ENCODE measurements at regions not wholly inside any gene's neighbourhood (a gene's known extent, or its start where the extent isn't known, plus 50 kb on each side); places are given as distances from the start of the nearest gene placed in this dataset.

- H3K36me3 ChIP-seq (ENCODE audit: insufficient read depth, low read length): no peaks in the 10 kb centered on the region
- CTCF ChIA-PET: no interaction called here
- POLR2A ChIA-PET: no interaction called here
- Mint-ChIP-seq H3K27me3 (no peaks in the 10 kb centered on the region), H3K36me3 (ENCODE audit: low read depth) (no peaks in the 10 kb centered on the region), H3K4me1 (ENCODE audit: low read depth) (no peaks in the 10 kb centered on the region), H3K27ac (no peak overlapping the region), H3K4me3 (no peak overlapping the region), H3K9me3 (peaks cover 10% of the 10 kb centered on the region)
- TF ChIP-seq, protein P1, sequence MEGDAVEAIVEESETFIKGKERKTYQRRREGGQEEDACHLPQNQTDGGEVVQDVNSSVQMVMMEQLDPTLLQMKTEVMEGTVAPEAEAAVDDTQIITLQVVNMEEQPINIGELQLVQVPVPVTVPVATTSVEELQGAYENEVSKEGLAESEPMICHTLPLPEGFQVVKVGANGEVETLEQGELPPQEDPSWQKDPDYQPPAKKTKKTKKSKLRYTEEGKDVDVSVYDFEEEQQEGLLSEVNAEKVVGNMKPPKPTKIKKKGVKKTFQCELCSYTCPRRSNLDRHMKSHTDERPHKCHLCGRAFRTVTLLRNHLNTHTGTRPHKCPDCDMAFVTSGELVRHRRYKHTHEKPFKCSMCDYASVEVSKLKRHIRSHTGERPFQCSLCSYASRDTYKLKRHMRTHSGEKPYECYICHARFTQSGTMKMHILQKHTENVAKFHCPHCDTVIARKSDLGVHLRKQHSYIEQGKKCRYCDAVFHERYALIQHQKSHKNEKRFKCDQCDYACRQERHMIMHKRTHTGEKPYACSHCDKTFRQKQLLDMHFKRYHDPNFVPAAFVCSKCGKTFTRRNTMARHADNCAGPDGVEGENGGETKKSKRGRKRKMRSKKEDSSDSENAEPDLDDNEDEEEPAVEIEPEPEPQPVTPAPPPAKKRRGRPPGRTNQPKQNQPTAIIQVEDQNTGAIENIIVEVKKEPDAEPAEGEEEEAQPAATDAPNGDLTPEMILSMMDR (IDR thresholded peaks at IDR 0.05): no peak
- DNase-seq (no peak), ATAC-seq (ENCODE audit: poor library complexity) (no peak)
- no peaks in the 10 kb centered on the region for H3K27me3 ChIP-seq (ENCODE audit: control insufficient read depth in 1 of 2, insufficient read depth in 2 of 2, low read length in 2 of 2)
- H3K4me3 ChIP-seq (ENCODE audit: low read length): no peak overlapping the region
- no peaks in the 10 kb centered on the region for H3K4me1 ChIP-seq (ENCODE audit: insufficient read depth, low read length)
- intact Hi-C loops (cut with DNase I, micrococcal nuclease): no loop called here
- H3K9me3 ChIP-seq (ENCODE audit: control insufficient read depth in 1 of 2, insufficient read depth in 1 of 2, low read length in 2 of 2): no peaks in the 10 kb centered on the region
- H3K27ac ChIP-seq (ENCODE audit: low read depth in 1 of 2, low read length in 2 of 2): no peak overlapping the region
Observed at GRCh38 chr5:155181542-155181941, 168.0 kb downstream of the KIF4B start.

GRCh38 chr5:155189476-155189875 lies 175.9 kb downstream of the KIF4B start:
- ChIA-PET CTCF (no interaction called here), POLR2A (no interaction called here)
- no peaks in the 10 kb centered on the region for H3K27me3 ChIP-seq (ENCODE audit: control insufficient read depth in 1 of 2, insufficient read depth in 2 of 2, low read length in 2 of 2)
- peaks cover 28% of the 10 kb centered on the region for H3K27me3 Mint-ChIP-seq
- ATAC-seq (ENCODE audit: poor library complexity) (no peak), DNase-seq (no peak)
- H3K4me1 ChIP-seq (ENCODE audit: insufficient read depth, low read length): no peaks in the 10 kb centered on the region
- no peak overlapping the region for H3K27ac ChIP-seq (ENCODE audit: low read depth in 1 of 2, low read length in 2 of 2)
- intact Hi-C loops (cut with DNase I, micrococcal nuclease): no loop called here
- H3K36me3 ChIP-seq (ENCODE audit: insufficient read depth, low read length): no peaks in the 10 kb centered on the region
- H3K4me1 Mint-ChIP-seq (ENCODE audit: low read depth): no peaks in the 10 kb centered on the region
- H3K36me3 Mint-ChIP-seq (ENCODE audit: low read depth): no peaks in the 10 kb centered on the region
- no peaks in the 10 kb centered on the region for H3K9me3 ChIP-seq (ENCODE audit: control insufficient read depth in 1 of 2, insufficient read depth in 1 of 2, low read length in 2 of 2)
- no peak overlapping the region for H3K4me3 Mint-ChIP-seq
- TF ChIP-seq, protein P1 (IDR thresholded peaks at IDR 0.05): no peak
- no peak overlapping the region for H3K4me3 ChIP-seq (ENCODE audit: low read length)
- peaks cover 7% of the 10 kb centered on the region for H3K9me3 Mint-ChIP-seq
- H3K27ac Mint-ChIP-seq: no peak overlapping the region

DNA sequence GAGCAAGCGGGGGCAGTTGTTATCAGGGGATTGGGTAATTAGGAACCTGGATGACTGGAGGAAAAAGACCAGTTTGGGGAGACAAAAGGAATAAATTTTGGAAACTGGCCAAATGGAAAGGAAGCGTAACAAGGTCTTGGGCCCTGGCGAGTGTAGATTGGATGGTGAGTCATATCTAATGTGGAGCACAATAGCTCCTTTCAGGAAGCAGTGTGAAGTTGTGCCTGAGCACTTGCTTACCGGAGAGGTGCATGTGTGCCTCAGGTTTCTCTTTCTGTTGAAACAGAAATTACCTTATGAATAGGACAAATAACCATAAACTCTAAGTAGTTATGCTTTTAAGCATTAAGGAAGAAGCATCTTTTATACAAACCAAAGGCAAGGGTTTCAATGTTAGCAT lies 176.4 kb downstream of the KIF4B start:
- Mint-ChIP-seq H3K27me3 (peaks cover 33% of the 10 kb centered on the region), H3K4me3 (no peak overlapping the region), H3K4me1 (ENCODE audit: low read depth) (no peaks in the 10 kb centered on the region), H3K9me3 (peaks cover 7% of the 10 kb centered on the region), H3K36me3 (ENCODE audit: low read depth) (no peaks in the 10 kb centered on the region), H3K27ac (no peak overlapping the region)
- POLR2A ChIA-PET: no interaction called here
- Histone ChIP-seq H3K9me3 (ENCODE audit: control insufficient read depth in 1 of 2, insufficient read depth in 1 of 2, low read length in 2 of 2) (no peaks in the 10 kb centered on the region), H3K27me3 (ENCODE audit: control insufficient read depth in 1 of 2, insufficient read depth in 2 of 2, low read length in 2 of 2) (no peaks in the 10 kb centered on the region), H3K36me3 (ENCODE audit: insufficient read depth, low read length) (no peaks in the 10 kb centered on the region), H3K4me1 (ENCODE audit: insufficient read depth, low read length) (no peaks in the 10 kb centered on the region), H3K27ac (ENCODE audit: low read depth in 1 of 2, low read length in 2 of 2) (no peak overlapping the region), H3K4me3 (ENCODE audit: low read length) (no peak overlapping the region)
- intact Hi-C loops (cut with DNase I, micrococcal nuclease): no loop called here
- TF ChIP-seq, protein P1 (IDR thresholded peaks at IDR 0.05): no peak
- CTCF ChIA-PET: no interaction called here
- no peak for ATAC-seq (ENCODE audit: poor library complexity)
- DNase-seq: no peak
